H1 (cell line): ENCODE measurements at regions not wholly inside any gene's neighbourhood (a gene's known extent, or its start where the extent isn't known, plus 50 kb on each side); places are given as distances from the start of the nearest gene placed in this dataset.
"Not testable (repeated sequence)": the region's sequence is repeated elsewhere in the genome, so short reads cannot be mapped to it uniquely, and the experiment has no call there.

Experiments
- CTCF ChIA-PET: fragments of 300-600 bp; sonication (Branson Sonifier 250); formaldehyde crosslinking; loops from one replicate; lab custom pipeline; 2021; ENCODE audit not compliant: partially characterized antibody; lab: Charles Lee
- POLR2A ChIA-PET: fragments of 300-600 bp; sonication (Branson Sonifier 250); formaldehyde crosslinking; loops from one replicate; lab custom pipeline; 2021; ENCODE audit warnings: inconsistent platforms; ENCODE audit not compliant: partially characterized antibody; lab: Charles Lee
- DNase-seq, 2 experiments: peaks; one replicate each; pipeline versions ENCODE4 v3.0.0 to v3.0.0-alpha.2; 2010 to 2022; ENCODE audit warnings: low spot score in 2 of 2, low read depth in 1 of 2, mixed read lengths in 1 of 2
- FAIRE-seq: peaks from 2 replicates; lab custom pipeline; 2011; peaks lifted over from hg19 to GRCh38; lab: Jason Lieb, UNC
- H2AFZ ChIP-seq: 2 replicates; pipeline ENCODE4 v1.8.1; 2012; ENCODE audit warnings: low read length, inconsistent platforms
- H2AK5ac ChIP-seq: 2 replicates; pipeline ENCODE4 v1.6.1; 2013; ENCODE audit warnings: low read depth, low read length
- H2BK120ac ChIP-seq: replicated peaks from 2 replicates; pipeline ENCODE3; 2013; ENCODE audit warnings: low read depth, low read length, inconsistent platforms
- H2BK12ac ChIP-seq: 2 replicates; pipeline ENCODE4 v1.6.1; 2013; ENCODE audit warnings: low read depth, low read length
- H2BK15ac ChIP-seq: 2 replicates; pipeline ENCODE4 v1.6.1; 2013; ENCODE audit warnings: low read length
- H2BK20ac ChIP-seq: 2 replicates; pipeline ENCODE4 v1.6.1; 2013; ENCODE audit warnings: low read length
- H2BK5ac ChIP-seq: 2 replicates; pipeline ENCODE4 v1.6.1; 2013; ENCODE audit warnings: low read depth, low read length
- H3K14ac ChIP-seq: 2 replicates; pipeline ENCODE4 v1.6.1; 2013; ENCODE audit warnings: inconsistent platforms; ENCODE audit not compliant: insufficient read length
- H3K18ac ChIP-seq: 2 replicates; pipeline ENCODE4 v1.6.1; 2013; ENCODE audit warnings: low read length; ENCODE audit errors: extremely low read depth
- H3K23ac ChIP-seq: 2 replicates; pipeline ENCODE4 v1.6.1; 2013; ENCODE audit warnings: inconsistent platforms; ENCODE audit not compliant: insufficient read length
- H3K23me2 ChIP-seq: 2 replicates; pipeline ENCODE4 v1.6.1; 2013; ENCODE audit warnings: low read depth, low read length
- H3K27ac ChIP-seq: 2 replicates; pipeline ENCODE4 v1.6.1; 2011; ENCODE audit warnings: low read depth, low read length, inconsistent platforms
- H3K27me3 ChIP-seq, 4 experiments: replicated peaks in 1 of 4; 1 replicate in 1 of 4; 2 replicates in 3 of 4; pipeline versions ENCODE4 v1.6.1 to v1.8.1; 2011 to 2013; ENCODE audit warnings: low read length in 3 of 4, mild to moderate bottlenecking in 3 of 4, inconsistent platforms in 2 of 4, mixed read lengths in 2 of 4, moderate library complexity in 1 of 4; ENCODE audit not compliant: control insufficient read depth in 3 of 4, insufficient read depth in 3 of 4; ENCODE audit errors: extremely low read depth in 1 of 4
- H3K36me3 ChIP-seq, 4 experiments: 2 replicates each; pipeline versions ENCODE4 v1.6.1 to v1.8.1; 2011 to 2013; ENCODE audit warnings: mild to moderate bottlenecking in 4 of 4, low read length in 3 of 4, moderate library complexity in 2 of 4, control low read depth in 1 of 4, inconsistent platforms in 1 of 4; ENCODE audit not compliant: insufficient read depth in 4 of 4, control insufficient read depth in 2 of 4
- H3K4ac ChIP-seq: replicated peaks from 2 replicates; pipeline ENCODE3; 2013; ENCODE audit warnings: low read length, low read depth, mixed read lengths, inconsistent platforms; ENCODE audit not compliant: insufficient read length
- H3K4me1 ChIP-seq, 4 experiments: replicated peaks in 1 of 4; 1 replicate in 1 of 4; 2 replicates in 3 of 4; pipeline versions ENCODE4 v1.6.1 to v1.8.1; 2011 to 2013; ENCODE audit warnings: low read length in 3 of 4, inconsistent platforms in 2 of 4, mixed read lengths in 1 of 4; ENCODE audit not compliant: insufficient read depth in 4 of 4, control insufficient read depth in 3 of 4
- H3K4me2 ChIP-seq, 2 experiments: 2 replicates each; pipeline versions ENCODE4 v1.6.1 to v1.8.1; 2011 to 2013; ENCODE audit warnings: low read depth in 2 of 2, low read length in 2 of 2, control low read depth in 1 of 2, inconsistent platforms in 1 of 2, mild to moderate bottlenecking in 1 of 2; ENCODE audit not compliant: insufficient read depth in 1 of 2
- H3K4me3 ChIP-seq, 4 experiments: fragments of 200-600, 300-600 bp in 1 of 4; sonication (generic), shearing (Covaris generic), sonication (Bioruptor Twin) in 1 of 4; 2 replicates each; pipeline versions ENCODE4 v1.5.1 to v1.8.1; 2011 to 2016; ENCODE audit warnings: low read length in 4 of 4, low read depth in 3 of 4, control low read depth in 2 of 4, inconsistent platforms in 2 of 4, mild to moderate bottlenecking in 2 of 4, mixed read lengths in 1 of 4, moderate library complexity in 1 of 4; ENCODE audit not compliant: insufficient read depth in 2 of 4; ENCODE audit errors: extremely low read depth in 1 of 4
- H3K56ac ChIP-seq: replicated peaks from 2 replicates; pipeline ENCODE3; 2013; ENCODE audit warnings: low read depth, mild to moderate bottlenecking, mixed read lengths, low read length, inconsistent platforms; ENCODE audit not compliant: insufficient read length
- H3K79me1 ChIP-seq: 2 replicates; pipeline ENCODE4 v1.6.1; 2013; ENCODE audit warnings: low read depth, low read length, control low read depth
- H3K79me2 ChIP-seq, 2 experiments: 2 replicates each; pipeline versions ENCODE4 v1.6.1 to v1.8.1; 2012 to 2013; ENCODE audit warnings: low read length in 2 of 2, mild to moderate bottlenecking in 2 of 2, inconsistent platforms in 1 of 2; ENCODE audit not compliant: insufficient read depth in 2 of 2, control insufficient read depth in 1 of 2
- H3K9ac ChIP-seq, 4 experiments: replicated peaks in 1 of 4; 1 replicate in 1 of 4; 2 replicates in 3 of 4; pipeline versions ENCODE4 v1.6.1 to v1.8.1; 2011 to 2013; ENCODE audit warnings: low read depth in 3 of 4, low read length in 3 of 4, control low read depth in 2 of 4, mild to moderate bottlenecking in 2 of 4, moderate library complexity in 2 of 4, inconsistent platforms in 1 of 4; ENCODE audit errors: extremely low read depth in 1 of 4
- H3K9me3 ChIP-seq, 2 experiments: 2 replicates each; pipeline versions ENCODE4 v1.6.1 to v1.8.1; 2012 to 2013; ENCODE audit warnings: mild to moderate bottlenecking in 2 of 2, moderate library complexity in 2 of 2, control low read depth in 1 of 2, inconsistent platforms in 1 of 2, low read depth in 1 of 2, low read length in 1 of 2, mixed read lengths in 1 of 2; ENCODE audit not compliant: insufficient read depth in 2 of 2
- H4K20me1 ChIP-seq, 2 experiments: replicated peaks in 1 of 2; 2 replicates each; pipeline versions ENCODE3 to v1.8.1; 2011 to 2013; ENCODE audit warnings: inconsistent platforms in 2 of 2, low read length in 2 of 2, mild to moderate bottlenecking in 1 of 2; ENCODE audit not compliant: insufficient read depth in 2 of 2, control insufficient read depth in 1 of 2
- H4K5ac ChIP-seq: 2 replicates; pipeline ENCODE4 v1.6.1; 2013; ENCODE audit warnings: low read length, low read depth, mixed read lengths, inconsistent platforms; ENCODE audit not compliant: insufficient read length
- H4K8ac ChIP-seq: 2 replicates; pipeline ENCODE4 v1.8.0; 2013; ENCODE audit warnings: mild to moderate bottlenecking, moderate library complexity, low read length, inconsistent platforms; ENCODE audit not compliant: insufficient read depth; ENCODE audit errors: extremely low read depth
- H4K91ac ChIP-seq: replicated peaks from 2 replicates; pipeline ENCODE3; 2013; ENCODE audit warnings: low read length, mixed read lengths, inconsistent platforms; ENCODE audit not compliant: insufficient read length
- ATF3 ChIP-seq: IDR thresholded peaks from 2 replicates; pipeline ENCODE4 v1.6.1; 2011; ENCODE audit warnings: low read depth, mild to moderate bottlenecking, low read length; ENCODE audit not compliant: insufficient read depth
- GTF2F1 ChIP-seq: IDR thresholded peaks from 2 replicates; pipeline ENCODE4 v1.6.1; 2012; ENCODE audit warnings: low read depth, low read length, improper control_type of control experiment, borderline replicate concordance
- NRF1 ChIP-seq: IDR thresholded peaks from 2 replicates; pipeline ENCODE4 v1.6.1; 2011; ENCODE audit warnings: mild to moderate bottlenecking, low read depth, low read length, improper control_type of control experiment
- RNF2 ChIP-seq: fragments of 200-900, 300-1000 bp; sonication (generic); IDR thresholded peaks from 2 replicates; pipeline ENCODE4 v1.7.1; 2016; ENCODE audit warnings: borderline replicate concordance, low read depth, mild to moderate bottlenecking, antibody characterized with exemption, low read length; ENCODE audit not compliant: poor library complexity, severe bottlenecking; ENCODE audit errors: missing control alignments
- WGBS, 2 experiments: shearing (Covaris generic) in 1 of 2; methylation state at CpG; one replicate each; pipeline versions ENCODE4 v1.1.6 to v1.1.7; 2013 to 2015; ENCODE audit warnings: low lambda C conversion rate in 2 of 2, mixed read lengths in 2 of 2, inconsistent platforms in 1 of 2, low coverage in 1 of 2, missing lambda C conversion rate in 1 of 2; ENCODE audit not compliant: insufficient replicate concordance in 2 of 2, insufficient coverage in 1 of 2, insufficient read length in 1 of 2; ENCODE audit errors: extremely low coverage in 1 of 2, missing lambda C conversion rate in 1 of 2; 5-methylcytosine and 5-hydroxymethylcytosine counted together

GRCh38 chr16:79985606-79986005 is 385.1 kb upstream of the MAF start (continued):
- TF ChIP-seq ATF3 (no peak), RNF2 (no peak), GTF2F1 (no peak), NRF1 (no peak)

GRCh38 chr16:79984149-79984548 is 383.6 kb upstream of the MAF start:
- H3K79me1 ChIP-seq, H2AK5ac ChIP-seq, H3K56ac ChIP-seq, H3K4me2 ChIP-seq, H2AFZ ChIP-seq, H3K9me3 ChIP-seq, H2BK12ac ChIP-seq, H3K18ac ChIP-seq, H2BK5ac ChIP-seq, H4K20me1 ChIP-seq, H2BK15ac ChIP-seq, H3K9ac ChIP-seq, H4K91ac ChIP-seq, H3K4me3 ChIP-seq, FAIRE-seq, H3K27ac ChIP-seq, DNase-seq, H4K8ac ChIP-seq, H3K36me3 ChIP-seq, H3K23ac ChIP-seq, H3K23me2 ChIP-seq, H3K79me2 ChIP-seq, H2BK120ac ChIP-seq, H3K27me3 ChIP-seq, H2BK20ac ChIP-seq, H3K4me1 ChIP-seq, POLR2A ChIA-PET, H3K4ac ChIP-seq, H4K5ac ChIP-seq, H3K14ac ChIP-seq: not testable (repeated sequence)
- 94% methylated on average over 6 of the region's 6 CpGs; no CpG with 5 or more reads in 1 of the 2 experiments for WGBS, 2 experiments
- CTCF ChIA-PET: interaction anchor here (0.7 kb wide), 1 partner anchor 491 kb away, joined by 4 read pairs; no protein-coding TSS in a partner anchor
